Activated effector memory CD4-positive, alpha-beta T cell treated with anti-CD3 and anti-CD28 coated beads, Interleukin-2, amount 50 U/mL, for 16 hours (primary cell): ENCODE measurements at regions not wholly inside any gene's neighbourhood (a gene's known extent, or its start where the extent isn't known, plus 50 kb on each side); places are given as distances from the start of the nearest gene placed in this dataset.
"Not testable (repeated sequence)": the region's sequence is repeated elsewhere in the genome, so short reads cannot be mapped to it uniquely, and the experiment has no call there.

ENCODE experiments used
- DNase-seq: peaks from one replicate; pipeline ENCODE4 v3.0.0-alpha.2; 2020

DNA sequence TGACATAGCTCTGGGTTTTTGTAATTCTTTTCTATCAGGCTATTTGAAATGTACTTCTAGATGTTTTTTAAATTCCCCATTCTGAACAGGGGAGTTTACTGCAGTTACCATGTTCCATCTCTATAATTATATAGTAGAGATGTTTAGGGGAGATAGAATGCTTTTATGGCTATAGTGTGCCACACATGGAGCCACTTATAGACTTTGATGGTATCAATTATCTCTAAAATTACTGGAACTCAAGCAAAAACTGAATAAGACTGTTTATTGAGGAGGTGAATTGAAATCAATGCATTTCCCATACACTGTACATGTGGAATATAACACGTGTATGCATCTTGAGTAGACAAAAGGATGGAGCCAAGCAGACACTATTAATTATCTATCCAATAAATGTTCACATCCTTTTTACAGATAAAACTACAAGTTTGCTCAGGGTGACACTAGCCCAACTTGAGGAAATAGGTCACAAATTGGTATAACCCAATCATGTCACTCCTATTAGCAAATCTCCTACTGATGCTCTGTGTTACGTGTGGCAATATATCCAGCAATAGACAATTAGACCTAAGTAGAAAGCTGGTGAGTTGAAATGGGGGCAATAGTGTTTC, 1882.6 kb downstream of the PCDH9 start:
- DNase-seq, result no peak

DNA sequence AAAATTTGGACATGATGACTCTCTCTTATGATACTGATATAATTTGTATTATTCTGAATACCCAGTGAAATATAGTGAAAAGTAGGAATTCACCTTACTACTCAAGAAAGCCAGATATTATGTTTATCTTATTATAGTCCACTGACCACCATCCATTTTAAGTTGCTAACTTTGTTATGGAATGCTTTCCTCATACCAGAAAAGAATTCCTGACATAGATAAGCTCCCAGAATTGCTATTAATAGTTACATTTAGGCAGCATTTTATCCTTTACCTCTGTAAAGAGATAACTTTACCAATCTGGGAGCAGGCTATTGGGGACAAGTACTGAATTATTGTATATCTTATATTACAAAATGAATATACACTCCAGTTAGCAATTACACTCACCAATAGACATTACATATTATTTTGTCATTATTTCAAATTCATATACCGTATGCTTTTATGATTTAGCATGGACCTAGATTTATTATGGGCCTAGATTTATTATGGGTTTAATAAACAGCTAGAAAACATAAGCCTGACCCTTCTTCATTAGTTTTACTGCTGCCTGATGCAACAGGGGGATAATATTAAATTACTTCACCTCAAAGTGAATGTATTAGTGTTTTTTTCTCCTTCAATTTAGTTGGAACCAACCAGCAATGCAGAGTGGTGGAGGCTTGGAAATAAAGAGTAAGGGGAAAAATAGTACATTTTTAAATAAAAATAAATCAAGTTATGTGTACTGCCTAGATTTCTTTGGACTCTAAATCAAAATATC, 1886.1 kb downstream of the PCDH9 start:
- DNase-seq, result no peak

DNA sequence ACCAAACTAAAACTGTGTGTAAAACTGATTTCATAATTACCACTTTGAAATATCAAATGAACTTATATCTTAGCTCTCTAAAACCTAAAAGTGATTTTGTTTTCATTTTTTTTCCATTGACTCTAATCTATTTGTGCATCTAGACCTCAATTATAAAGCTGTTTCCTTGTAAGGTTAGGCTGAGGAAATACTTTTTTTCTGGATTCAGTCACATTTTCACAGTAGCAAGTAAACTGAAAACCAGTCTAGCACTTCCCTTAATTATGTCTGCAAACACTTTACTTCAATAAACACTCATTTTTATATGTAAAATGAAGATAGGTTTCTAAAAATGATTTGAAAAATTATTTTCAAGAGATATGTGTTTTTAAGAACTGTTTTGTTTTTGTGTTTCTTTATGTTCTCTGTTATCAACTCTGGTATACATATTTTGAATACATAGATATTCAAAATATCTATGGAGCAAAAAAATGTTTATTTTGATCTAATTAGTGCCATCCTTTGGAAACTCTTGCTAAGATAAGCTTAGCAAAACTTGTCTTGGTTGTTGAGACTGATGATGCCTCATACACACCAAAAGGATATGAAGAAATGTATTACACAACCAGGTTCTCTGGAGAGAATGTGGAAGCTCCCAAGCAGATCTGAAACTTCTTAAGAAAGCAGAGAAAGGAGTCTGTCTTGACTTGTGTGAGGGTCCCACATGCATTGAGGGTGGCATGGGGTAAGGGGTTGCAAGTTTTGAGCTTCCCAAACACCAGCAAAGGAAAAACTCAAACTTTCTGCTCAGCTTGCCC, 1887.4 kb downstream of the PCDH9 start:
- no peak for DNase-seq

DNA sequence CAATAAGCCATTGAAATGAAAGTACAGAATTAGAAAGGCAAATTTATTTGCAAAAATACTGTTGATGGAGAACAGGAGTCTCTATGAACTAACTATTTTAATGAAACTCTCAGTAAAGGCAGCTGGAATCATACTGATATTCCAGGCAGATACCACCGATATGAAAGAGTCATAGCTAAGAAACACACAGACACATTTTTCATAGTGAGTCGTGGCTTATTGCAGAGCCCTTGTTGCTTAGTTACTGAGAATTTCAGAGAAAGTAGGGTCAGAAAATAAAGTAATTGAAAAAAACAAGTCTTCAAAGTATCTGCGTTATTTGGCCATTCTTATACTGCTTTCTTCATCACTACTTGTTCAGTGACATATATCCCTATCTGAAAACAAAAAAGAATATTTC, 1890.9 kb downstream of the PCDH9 start:
- DNase-seq, result no peak

DNA sequence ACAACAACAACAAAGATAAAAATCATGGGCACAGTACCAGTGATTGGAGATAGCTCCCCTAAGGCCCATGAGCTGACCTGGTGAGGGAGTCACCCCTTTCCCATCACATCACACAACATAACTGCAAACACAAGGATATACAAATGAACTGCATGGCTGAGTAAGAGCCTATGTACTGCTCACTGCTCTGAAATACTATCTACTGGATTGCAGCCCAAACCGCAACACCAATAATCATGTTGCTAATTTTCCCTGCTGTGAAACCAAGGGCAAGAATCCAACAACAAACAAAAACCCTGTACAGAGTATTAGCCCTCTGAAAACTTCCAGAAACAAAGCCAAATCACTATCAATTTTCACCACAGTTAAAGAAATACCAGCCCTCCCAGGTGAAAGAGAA, 1893.2 kb downstream of the PCDH9 start:
- DNase-seq, result no peak

DNA sequence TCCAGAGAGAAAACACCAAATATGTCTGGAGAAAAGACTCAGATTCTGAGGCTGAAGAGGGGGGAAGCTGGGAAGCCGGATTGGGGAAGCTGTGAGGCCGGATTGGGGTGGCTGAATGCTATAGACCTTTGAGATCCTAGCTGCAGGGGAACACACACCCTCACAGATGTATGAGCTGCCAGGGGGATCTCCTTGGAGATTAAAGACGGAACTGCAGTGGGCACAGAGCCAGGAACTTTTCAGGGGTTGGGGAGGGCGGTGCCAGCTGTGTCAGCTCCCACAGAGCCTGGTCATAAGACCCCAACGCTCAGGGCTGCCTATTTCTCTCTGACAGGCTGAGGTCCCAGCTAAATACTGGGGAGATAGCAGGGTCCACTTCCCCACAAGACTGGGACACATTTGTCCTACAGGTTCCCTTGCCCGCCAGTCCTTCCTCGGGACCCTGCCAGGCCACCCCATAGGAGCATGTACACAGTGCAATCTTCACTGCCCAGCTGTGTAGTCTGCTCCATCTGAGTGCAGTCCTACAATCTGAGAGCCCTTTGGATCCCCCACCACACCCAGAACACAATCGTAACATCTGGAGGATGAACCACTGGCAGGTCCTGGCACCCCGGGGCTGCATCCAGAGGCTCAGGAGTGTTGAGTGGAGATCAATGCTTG, 1893.9 kb downstream of the PCDH9 start:
- peak; percentile 33 for DNase-seq

DNA sequence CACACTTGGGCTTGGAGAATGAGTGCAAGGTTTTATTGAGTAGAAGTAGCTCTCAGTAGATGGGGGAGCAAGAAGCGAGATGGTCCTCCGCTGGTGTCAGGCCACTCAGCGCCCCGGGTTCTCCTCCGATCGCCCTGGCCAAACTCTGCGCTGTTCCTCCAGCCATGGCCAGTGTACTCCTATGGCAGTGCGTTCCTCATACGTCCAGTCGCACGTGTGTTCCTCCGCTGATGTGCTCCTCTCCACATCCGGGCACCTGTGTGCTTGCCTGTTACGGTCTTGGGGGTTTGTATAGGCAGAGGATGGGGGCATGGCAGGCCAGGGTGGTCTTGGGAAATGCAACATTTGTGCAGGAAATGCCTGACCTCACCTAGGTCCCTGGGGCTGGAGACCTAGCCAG, 1899.4 kb downstream of the PCDH9 start:
- no peak for DNase-seq

DNA sequence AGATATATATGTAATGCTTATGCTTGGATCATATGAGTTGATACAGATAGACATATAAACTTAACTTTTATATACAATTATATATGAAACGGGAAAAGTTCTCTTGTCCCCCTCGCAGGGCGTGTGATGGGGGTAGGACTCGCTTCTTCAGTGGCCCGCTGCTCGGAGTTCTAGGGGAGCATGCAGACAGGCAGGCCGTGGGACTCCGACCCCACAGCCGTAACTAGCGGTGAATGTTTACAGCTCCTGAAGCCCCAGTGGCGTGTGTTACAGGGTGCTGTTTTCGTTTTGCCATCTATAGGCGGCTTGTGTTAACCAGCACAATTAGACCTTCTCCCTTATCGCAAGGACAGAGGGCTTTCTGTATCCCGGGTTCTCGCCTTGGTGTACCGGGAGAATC, 1899.8 kb downstream of the PCDH9 start:
- no peak for DNase-seq

DNA sequence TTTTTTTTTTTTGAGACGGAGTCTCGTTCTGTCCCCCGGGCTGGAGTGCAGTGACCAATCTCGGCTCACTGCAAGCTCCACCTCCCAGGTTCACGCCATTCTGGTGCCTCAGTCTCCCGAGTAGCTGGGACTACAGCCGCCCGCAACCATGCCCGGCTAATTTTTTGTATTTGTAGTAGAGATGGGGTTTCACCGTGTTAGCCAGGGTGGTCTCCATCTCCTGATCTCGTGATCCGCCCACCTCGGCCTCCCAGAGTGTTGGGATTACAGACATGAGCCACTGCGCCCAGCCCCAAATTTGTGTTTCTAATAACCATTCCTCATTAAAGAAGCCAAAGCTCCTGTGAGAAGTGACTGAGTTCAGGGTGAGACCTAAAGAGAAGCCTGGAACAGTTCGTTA, 1906.9 kb downstream of the PCDH9 start:
- not testable (repeated sequence) for DNase-seq

DNA sequence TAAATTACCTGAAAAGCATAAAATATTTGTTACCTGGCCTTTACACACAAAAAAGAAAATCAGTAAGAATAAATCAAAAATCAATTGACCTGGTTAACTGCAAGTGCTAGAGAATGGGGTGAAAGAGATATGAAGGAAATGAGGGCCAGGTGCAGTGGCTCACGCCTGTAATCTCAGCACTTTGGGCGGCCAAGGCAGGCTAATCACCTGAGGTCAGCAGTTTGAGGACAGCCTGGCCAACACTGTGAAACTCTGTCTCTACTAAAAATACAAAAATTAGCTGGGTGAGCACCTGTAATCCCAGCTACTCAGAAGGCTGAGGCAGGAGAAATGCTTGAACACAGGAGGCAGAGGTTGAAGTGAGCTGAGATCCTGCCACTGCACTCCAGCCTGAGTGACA, 1908.7 kb downstream of the PCDH9 start:
- DNase-seq, result not testable (repeated sequence)

DNA sequence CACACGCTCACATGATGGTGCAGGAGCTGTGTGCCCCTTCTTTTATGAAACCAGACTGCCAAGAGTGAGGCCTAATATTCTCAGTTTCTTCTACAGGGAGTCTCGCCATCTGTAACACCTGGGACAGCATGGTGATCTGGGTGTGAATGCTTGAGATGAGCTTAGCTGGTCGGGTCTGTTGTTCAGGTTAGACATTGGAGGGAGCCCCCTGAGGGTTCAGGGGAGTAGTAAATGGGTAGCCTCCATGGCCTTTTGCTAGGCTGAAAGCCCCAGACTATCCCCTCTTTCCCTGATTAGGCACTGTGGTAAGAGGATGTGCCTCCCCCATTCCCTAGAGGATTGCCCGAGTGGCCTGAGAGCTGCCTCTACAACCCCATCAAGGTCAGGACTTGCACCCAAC, 1916.1 kb downstream of the PCDH9 start:
- DNase-seq, result no peak

DNA sequence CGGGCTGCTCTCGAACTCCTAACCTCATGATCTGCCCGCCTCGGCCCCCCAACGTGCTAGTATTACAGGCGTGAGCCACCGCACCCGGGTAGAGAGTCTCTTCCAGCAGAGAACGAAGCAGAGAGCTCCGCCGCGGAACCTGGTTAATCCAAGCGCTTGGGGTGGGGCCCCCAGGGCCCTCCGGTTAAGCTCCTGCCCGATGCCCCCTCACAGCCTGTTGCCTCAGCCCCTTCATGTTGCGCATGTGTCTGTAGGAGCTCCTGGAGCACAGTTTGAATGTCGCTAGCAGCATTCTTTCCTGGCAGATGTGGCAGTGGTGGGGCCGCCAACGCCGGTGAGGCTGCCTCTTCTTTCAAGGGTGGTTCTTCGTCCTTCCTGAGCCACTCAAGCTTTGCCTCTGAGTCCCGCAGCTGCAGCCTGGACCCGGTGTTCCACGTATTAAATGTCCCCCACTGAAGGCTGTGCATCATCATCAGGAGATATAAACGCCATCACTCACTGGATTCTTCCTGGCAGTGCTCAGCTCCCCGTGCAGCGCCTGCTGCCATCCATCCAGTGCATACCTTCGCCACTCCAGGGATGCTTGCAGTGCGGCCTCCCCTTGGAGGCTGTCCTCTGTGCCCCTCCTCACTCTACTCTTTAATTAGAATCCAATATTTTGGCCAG, 1919.3 kb downstream of the PCDH9 start:
- no peak for DNase-seq

DNA sequence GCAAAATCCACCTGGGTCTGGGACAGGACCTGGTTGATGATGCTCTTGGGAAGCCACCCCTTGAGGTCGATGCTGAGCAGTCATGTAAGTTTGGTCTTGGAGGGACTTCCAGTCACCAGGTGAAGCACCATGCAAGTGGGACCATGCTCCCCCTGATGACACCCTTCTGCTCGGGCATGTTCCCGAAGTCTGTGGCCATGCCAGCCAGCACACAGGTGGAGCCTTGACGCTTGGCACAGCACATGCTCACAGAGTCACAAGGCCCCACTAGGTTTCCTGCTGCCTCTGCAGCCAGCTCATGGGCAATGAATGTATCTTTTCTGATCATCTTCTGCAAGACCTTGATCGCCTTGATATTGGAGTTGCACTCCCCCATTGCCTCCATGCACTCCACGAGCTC, 1920.2 kb downstream of the PCDH9 start:
- DNase-seq, result no peak

DNA sequence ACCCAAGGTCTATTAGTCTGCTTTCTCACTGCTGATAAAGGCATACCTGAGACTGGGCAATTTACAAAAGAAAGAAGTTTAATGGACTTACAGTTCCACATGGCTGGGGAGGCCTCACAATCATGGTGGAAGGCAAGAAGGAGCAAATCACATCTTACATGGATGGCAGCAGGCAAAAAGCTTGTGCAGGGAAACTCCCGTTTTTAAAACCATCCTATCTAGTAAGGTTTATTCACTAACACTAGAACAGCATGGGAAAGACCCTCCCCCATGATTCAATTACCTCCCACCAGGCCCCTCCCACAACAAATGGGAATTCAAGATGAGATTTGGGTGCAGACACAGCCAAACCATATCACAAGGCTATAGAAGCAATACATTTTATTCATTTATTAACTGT, 1921.4 kb downstream of the PCDH9 start:
- DNase-seq, result not testable (repeated sequence)

DNA sequence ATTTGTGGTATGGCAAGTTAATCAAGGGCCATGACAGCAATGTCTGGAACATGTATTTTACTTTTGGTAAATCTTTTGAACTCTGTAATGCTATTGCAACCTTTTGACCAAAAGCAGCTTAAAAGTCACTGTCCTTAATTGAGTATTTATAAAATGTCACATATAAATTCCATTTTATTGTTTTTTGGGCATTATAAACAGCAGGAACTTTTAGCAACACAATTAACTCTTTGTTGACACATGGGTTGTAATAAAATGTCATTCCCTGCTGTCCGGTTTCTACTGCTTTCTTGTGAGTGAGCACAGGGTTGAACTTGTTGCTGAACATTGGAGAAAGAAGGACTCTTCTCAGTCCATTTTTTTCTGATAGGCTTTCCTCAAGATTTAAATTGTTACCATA, 1923.1 kb downstream of the PCDH9 start:
- DNase-seq, result no peak

DNA sequence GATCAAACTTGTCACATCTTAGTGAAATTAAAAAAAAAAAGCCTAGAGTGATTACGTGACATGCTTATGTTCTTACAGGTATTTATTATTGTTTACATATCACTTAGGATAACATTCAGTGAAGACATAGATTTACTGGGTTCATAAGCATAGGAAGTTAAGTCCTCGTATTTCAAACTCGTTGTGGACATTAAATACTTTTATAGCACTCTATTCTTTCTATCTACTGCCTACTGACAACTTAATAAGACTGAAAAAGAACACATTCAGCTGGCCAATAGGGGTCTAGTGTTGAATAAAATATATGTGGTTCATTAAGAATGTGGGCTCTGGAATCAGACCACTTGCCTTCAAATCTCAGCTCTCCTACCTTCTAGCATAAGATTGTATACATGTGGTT, 1927.4 kb downstream of the PCDH9 start:
- DNase-seq, result no peak

DNA sequence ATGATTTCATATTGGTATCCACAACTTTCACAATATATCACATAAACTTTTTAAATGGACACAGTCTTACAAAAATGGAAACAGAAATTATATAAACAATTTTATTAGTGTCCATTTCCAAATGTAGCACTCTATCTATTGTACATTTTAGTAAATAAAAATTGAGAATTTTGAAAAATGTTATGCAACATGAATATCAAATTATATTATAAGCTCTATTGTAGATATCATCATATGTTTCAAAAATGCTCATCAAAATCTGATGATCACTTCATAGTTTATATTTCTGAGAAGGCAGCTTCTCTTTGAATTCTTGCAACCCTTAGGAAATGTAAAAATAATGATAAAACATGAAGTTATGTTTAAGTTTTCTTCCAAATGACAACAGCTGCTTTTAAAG, 1928.6 kb downstream of the PCDH9 start:
- no peak for DNase-seq

DNA sequence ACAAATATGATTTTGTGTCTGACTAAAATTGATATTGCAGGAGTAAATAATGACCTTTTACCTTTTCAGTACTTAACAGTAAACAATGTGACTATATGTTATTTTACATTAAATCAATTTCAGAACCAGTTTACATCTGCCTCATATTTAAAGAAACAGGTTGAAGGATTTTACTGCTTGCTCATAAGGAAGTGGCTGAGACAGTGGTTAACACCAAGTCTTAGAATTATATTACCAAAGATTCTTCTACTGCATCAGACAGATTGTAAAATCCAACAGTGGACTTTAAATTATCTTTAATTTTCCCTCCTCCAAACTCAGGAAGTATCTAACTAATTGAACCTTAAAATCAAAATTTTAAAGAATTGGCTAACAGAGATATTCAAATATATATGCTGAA, 1929.9 kb downstream of the PCDH9 start:
- no peak for DNase-seq

DNA sequence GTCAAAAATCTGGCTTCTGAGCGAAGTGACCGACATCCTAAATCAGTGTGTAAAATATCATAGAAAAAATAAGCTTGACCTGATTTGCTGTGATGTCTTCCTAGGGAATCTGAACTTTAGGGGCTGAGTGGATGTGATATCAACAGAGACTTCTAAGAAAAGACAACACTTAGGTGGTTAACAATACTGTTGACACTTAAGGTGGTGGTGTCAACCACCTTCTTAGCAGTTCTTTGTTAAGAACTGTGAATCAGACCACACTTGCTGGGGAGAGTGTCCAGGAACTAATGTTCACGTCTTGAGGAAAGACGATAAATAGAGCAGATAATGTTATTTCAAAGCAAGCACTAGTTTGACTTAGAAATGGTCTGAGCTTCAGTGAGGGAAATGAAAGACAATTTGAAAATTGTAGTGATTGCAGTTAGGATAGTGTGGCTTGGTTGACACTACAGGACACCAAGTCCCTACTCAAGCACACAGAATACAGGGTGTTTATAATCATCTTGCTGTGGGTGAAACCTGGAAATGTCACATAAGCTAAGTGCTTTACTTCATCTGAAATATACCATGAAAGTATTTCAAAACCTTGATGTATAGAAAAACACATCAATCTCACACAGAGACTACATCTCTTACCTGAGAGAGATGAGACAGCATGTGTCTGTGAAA, 1936.5 kb downstream of the PCDH9 start:
- DNase-seq, result no peak

DNA sequence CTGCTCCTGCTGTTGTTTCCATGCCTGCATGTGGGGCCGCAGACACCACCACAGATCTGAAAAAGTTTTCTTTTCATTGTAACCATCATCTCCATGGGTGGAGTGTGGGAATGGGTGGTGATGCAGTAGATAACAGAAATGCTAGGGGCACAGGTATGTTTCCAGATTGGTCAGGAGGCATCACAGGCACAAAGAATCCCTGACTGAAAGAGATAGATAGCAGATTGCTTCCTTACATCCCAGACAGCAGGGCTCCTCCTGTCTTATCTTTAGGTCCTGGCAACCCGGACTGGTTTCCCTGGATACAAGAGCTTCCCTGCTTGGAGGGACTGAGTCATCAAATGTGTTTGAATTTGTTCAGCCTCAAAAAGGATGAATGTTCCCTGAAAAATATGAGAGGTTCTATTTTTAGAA, 1937.6 kb downstream of the PCDH9 start:
- DNase-seq, result no peak

DNA sequence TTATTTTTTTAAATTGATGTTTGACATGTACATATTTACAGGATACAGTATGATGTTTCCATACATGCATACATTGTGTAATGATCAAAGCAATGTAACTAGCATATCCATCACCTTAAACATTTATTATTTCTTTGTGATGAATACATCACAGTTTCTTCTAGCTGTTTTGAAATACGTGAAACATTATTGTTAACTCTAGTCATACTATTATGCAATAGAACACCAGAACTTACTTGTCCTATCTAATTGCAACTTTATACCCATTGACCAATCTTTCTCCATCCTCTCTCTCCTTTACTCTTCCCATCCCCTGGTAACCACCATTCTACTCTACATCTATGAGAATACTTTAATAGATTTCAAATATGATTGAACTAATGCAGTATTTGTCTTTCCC, 1942.7 kb downstream of the PCDH9 start:
- DNase-seq, result no peak
